Stimulated activated naive CD4-positive, alpha-beta T cell (primary cell): ENCODE measurements at regions not wholly inside any gene's neighbourhood (a gene's known extent, or its start where the extent isn't known, plus 50 kb on each side); places are given as distances from the start of the nearest gene placed in this dataset.
"Not testable (repeated sequence)": the region's sequence is repeated elsewhere in the genome, so short reads cannot be mapped to it uniquely, and the experiment has no call there.

Experiments used
- DNase-seq, 6 experiments: peaks; one replicate each; lab custom pipeline; 2025; lab: John Stamatoyannopoulos, UW

DNA sequence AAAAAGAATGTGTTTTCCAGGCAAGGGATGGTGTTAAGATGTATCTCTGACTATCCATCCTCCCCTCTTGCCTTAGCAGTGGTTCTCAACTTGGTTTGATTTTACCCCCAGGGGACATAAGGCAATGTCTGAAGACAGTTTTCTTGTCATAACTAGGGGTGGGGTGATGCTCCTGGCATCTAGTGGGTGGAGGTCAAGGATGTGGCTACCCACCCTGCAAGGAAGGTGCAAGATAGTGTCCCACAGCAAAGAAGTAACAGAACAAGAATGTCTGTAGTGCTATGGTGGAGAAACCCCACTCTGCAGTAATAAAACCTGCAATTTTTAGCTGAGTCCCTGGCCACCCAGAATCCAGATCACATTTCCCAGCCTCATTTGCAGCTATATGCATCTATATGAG lies 81.2 kb upstream of the TBL1X start:
- DNase-seq = no peak

DNA sequence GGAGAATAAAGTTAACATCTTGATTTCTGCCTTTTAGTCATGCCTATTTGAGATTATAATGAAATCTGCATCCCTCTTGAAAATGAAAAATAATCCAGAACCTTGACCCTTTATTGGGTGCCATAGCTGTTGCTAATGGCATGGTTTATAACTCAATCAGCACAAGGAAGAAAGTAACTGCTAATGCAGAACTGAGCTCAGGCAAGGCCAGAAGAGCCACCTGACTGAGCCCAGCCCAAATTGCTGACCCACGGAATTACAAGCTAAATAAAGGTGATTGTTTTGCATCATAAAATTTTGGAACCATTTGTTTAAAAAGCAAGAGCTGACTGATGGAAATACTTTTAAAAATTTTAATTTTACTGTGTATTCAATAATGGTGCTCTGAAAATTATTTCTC lies 76.4 kb upstream of the TBL1X start:
- no peak for DNase-seq

DNA sequence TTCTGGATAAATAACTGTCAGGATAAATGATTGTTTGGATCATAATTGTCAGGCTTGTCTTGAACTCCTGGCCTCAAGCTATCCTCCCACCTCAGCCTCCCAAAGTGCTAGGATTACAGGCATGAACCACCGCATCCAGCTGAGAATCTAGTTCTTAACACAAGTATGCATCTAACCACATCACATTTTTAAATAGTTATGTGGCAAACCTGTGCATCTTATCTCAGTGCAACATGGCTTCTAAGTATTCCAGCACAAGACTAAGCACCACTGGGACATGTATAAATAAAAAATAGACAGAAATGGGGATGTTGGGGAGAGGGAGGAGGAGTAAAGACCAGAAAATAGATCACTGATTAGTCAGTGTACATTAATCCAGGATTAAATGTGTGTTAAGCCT lies 74.7 kb upstream of the TBL1X start:
- DNase-seq = no peak

DNA sequence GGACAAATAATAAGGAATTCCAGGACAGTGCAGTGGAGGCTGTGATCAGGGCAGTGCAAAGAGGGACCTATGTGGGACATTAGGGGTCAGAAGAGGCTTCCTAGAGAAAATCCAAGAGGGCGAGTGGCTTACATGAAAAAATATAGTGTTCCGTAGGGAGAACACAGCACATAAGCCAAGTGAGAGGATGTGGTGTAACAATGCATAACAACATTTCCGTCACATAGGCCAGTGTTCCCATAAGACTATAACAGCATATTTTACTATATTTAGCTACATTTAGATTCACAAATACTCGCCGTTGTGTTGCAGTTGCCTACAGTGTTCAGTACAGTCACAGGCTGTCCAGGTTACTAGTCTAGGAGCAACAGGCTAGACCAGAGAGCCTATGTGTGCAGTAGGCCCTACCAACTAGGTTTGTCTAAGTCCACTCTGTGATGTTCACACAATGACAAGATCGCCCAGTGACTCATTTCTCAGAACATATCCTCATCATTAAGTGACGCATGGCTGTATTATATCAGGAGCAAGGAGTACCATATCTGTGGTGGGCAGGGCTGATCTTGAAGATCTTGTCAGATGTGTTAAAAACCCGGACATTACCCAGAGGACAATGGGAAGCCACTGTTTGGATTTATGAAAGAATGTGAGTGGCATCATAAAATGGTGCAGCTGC lies 74.0 kb upstream of the TBL1X start:
- no peak for DNase-seq

DNA sequence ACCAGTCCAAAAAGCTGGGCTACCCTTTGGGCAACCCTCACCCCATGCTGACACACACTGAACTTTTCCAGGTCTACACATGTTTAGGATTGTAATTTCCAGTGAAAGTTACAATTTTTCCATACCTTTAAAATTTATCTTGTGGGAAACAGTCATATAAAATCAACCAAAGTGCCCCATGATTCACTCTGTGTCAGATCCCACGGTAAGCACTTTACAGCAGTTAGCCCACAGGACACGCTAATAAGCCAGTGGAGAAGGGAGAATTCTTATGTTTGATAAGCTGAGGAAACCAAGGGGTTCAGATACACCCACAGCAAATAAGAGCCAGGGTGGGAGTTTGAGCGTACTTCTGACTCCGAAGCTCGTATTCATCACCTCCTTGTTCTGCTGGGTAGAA lies 72.4 kb upstream of the TBL1X start:
- DNase-seq = no peak

DNA sequence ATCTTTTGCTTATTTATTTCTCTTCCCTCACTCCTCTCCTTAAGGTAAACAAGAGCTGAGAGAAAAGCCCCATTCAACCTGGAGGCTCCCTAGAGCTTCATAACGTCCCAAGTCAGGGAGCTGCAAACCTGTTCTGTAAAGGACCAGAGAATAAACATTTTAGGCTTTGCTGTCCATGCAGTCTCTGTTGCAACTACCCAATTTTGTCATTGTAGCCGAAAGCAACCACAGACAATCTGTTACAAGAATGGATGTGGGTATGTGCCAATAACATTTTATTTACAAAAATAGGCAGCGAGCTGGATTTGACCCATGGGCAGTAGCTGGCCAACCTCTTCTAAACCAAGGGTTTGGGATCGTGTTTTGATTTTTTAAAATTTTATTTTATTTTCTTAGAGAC lies 71.3 kb upstream of the TBL1X start:
- no peak for DNase-seq

DNA sequence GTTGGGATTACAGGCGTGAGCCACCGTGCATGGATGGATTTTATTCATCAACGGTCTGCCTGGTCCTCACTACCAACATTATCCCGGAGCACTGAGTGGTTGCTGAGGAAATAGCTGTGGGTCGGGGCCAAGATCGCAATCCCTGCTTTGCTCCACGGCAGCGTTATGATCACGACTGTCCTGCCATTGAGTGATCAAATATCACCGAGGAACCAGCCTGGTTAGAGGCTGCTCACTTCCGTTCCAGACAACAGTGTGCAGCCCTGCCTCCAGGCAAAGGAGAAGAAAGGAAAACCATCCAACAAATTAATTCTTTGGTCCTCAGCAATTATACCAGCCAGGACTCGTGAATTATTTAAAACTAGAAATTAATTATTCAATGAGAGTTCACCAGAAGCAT lies 70.6 kb upstream of the TBL1X start:
- no peak for DNase-seq

DNA sequence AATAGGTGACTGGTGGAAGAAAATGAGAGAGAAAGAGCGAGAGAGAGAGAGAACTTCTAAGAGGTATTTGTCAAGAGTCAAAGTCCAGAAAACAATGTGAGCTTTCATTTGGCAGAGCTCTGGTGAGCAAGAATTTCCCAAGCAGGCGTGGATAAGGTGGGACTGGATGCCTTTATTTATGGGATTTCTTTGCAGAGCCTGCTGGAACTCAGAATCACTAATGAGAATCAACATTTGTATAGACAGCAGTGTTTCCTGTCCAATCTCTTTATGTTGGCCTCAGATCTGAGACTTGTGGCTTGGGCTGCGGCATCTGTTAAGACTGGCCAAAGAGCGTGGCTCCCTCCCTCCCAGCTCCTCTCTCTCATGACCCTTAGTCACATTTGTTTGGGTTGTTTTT lies 67.9 kb upstream of the TBL1X start:
- no peak for DNase-seq

DNA sequence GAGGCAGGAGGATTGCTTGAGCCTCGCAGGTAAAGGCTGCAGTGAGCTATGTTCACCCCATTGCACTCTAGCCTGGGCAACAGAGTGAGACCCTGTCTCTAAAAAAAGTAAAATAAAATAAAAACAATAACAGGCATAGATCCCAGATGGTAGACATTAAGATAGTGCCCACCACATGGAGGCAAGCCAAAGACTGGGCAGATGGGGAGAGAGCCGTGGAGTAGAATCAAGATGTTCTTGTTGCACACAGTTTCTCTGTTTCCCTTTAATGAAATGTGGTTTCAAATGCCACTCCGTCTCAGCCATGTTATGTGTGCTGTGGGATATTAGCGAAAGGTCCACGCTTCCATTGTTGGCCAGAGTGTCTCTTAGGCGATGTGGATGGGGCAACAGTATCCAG lies 63.8 kb upstream of the TBL1X start:
- no peak for DNase-seq

DNA sequence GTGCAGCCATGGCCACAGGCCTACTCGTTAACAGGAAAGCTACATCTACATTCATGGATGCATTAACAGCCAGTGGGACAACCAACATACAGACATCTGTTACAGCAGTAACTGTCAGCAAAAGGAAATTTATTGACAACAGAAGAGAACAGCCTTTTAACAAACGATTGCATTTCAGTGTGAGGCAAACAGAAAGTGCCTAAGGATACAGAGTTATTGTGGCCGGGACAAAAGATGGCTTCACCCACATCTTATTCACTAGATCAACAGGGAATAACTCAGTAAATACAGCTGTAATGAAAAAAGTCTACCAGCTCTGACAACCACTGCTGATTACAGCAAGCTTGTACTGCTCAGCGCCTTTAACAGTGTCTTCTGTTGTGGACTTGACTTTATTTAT lies 61.5 kb upstream of the TBL1X start:
- no peak for DNase-seq

DNA sequence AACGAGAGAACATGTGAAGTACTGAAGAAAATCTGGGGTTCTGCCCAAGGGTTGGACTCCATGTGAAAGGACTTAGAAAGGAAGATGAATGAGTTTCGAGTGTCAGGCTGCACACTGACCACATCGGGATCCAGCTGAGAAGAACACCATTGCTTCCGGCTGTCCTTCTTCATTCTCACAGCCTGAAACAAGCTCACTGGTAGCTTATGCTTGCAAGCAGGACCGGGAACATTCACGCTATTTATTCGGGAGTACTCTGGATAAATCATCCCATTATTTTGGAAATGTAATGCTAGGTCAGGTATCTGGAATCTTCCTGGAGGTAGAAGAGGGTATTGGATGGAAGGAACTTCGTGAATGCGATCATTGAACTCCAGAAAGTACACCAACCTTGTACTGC lies 59.2 kb upstream of the TBL1X start:
- not testable (repeated sequence) for DNase-seq

DNA sequence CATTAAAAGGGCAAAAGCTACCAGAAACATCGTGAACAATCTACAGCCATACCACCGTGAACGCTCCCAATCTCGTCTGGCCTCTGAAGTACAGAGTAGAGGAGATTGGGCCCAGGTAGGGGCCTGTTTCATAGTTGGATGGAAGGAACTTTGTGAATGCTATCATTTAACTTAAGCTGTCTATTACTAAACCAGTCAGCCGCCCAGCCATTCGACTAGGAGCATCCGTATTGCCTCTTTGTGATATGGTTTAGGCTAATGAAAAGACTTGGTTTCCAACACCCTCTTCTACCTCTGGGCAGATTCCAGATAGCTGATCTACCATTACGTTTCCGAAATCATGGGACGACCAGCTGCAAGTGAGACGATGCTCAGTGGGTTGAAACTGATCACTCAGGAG lies 54.0 kb upstream of the TBL1X start:
- DNase-seq = not testable (repeated sequence)

DNA sequence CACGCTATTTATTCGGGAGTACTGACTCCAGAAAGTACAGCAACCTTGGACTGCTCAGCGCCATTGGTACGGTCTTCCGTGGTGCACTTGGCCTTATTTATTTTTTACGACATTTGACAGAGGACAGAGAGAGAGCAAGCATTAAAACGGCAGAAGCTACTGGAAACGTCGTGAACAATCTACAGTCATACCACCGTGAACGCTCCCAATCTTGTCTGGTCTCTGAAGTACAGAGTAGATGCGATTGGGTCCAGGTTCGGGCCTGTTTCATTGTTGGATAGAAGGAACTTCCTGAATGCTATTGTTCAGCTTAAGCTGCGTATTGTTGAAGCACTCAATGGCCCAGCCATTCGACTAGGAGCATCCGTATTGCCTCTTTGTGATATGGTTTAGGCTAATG lies 53.2 kb upstream of the TBL1X start:
- DNase-seq = not testable (repeated sequence)

DNA sequence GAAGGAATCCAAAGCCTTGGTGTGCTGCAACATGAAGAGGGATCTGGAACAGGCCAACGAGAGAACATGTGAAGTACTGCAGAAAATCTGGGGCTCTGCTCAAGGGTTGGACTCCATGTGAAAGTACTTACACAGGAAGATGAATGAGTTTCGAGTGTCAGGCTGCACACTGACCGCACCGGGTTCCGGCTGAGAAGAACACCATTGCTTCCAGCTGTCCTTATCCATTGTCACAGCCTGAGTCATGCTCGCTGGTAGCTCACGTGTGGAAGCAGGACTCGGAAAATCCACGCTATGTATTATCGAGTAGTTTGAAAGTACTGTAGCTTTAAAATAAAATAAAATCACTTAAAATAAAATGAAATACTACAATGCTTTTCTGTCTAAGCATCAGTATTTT lies 50.4 kb upstream of the TBL1X start:
- DNase-seq = no peak
